ENCODE measurements at regions not wholly inside any gene's neighbourhood (a gene's known extent, or its start where the extent isn't known, plus 50 kb on each side); places are given as distances from the start of the nearest gene placed in this dataset.

DNA sequence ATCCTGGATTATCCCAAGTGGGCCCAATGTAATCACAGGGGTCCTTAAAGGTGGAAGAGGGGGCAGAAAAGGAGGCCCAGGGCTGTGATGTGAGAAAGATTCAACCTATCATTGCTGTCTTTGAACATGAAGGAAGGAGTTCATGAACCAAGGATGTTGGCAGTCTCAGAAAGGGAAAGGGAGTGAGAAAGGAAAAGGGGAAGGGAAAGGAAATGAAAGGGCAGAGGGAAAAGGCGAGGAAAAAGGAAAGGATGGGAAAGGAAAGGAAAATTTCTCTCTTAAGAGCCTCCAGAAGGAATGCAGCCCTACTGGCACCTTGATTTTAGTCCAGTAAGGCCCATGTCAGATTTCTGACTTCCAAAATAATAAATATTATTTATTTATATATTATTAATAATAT lies 687.8 kb downstream of the COL12A1 start:
- H3K9me2 ChIP-seq (ENCODE audit: low read depth, low read length) = no peaks in the 10 kb centered on the region
- no peaks in the 10 kb centered on the region for H3K4me1 ChIP-seq (ENCODE audit: insufficient read depth, low read length, severe bottlenecking)
- no peak overlapping the region for H3K9ac ChIP-seq (ENCODE audit: low read length)
- H3F3A ChIP-seq (ENCODE audit: insufficient read depth, low read length) = no peaks in the 10 kb centered on the region
- no peaks in the 10 kb centered on the region for H3K36me3 ChIP-seq (ENCODE audit: insufficient read depth, low read length)
- H2AFZ ChIP-seq (ENCODE audit: low read length) = no peak overlapping the region
- H4K20me1 ChIP-seq (ENCODE audit: insufficient read depth, low read length) = no peaks in the 10 kb centered on the region
- TF ChIP-seq, protein P1, sequence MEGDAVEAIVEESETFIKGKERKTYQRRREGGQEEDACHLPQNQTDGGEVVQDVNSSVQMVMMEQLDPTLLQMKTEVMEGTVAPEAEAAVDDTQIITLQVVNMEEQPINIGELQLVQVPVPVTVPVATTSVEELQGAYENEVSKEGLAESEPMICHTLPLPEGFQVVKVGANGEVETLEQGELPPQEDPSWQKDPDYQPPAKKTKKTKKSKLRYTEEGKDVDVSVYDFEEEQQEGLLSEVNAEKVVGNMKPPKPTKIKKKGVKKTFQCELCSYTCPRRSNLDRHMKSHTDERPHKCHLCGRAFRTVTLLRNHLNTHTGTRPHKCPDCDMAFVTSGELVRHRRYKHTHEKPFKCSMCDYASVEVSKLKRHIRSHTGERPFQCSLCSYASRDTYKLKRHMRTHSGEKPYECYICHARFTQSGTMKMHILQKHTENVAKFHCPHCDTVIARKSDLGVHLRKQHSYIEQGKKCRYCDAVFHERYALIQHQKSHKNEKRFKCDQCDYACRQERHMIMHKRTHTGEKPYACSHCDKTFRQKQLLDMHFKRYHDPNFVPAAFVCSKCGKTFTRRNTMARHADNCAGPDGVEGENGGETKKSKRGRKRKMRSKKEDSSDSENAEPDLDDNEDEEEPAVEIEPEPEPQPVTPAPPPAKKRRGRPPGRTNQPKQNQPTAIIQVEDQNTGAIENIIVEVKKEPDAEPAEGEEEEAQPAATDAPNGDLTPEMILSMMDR (IDR thresholded peaks at IDR 0.05; ENCODE audit: low read length) = no peak
- no peak for TF ChIP-seq EZH2 (IDR thresholded peaks at IDR 0.05; ENCODE audit: borderline replicate concordance, low read length)
- no peak overlapping the region for H3K4me2 ChIP-seq (ENCODE audit: low read length)
- H3K27ac ChIP-seq (ENCODE audit: low read depth, low read length, poor library complexity, severe bottlenecking) = no peak overlapping the region
- H3K4me3 ChIP-seq (ENCODE audit: low read depth, low read length, poor library complexity, severe bottlenecking) = no peak overlapping the region
- no peaks in the 10 kb centered on the region for H3K9me3 ChIP-seq (ENCODE audit: low read length)
- no peaks in the 10 kb centered on the region for H3K27me3 ChIP-seq (ENCODE audit: insufficient read depth, low read length)
- H3K79me2 ChIP-seq (ENCODE audit: insufficient read depth, low read length) = no peaks in the 10 kb centered on the region

DNA sequence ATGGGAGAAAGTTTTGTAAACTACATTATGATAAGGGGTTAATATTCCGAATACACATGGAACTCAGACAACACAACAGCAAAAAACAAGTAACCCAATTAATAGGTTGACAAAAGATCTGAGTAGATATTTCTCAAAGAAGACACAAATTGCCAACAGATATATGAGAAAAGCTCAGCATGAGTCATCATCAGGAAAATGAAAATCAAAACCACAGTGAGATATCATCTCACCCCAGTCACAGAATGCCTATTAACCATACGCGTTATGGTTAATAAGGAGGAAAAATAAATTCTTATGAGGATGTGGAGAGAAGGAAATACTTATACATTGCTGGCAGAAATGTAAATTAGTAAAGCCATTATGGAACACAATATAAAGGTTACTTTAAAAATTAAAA lies 695.0 kb downstream of the COL12A1 start:
- Histone ChIP-seq H3K36me3 (ENCODE audit: insufficient read depth, low read length) (no peaks in the 10 kb centered on the region), H3K4me1 (ENCODE audit: insufficient read depth, low read length, severe bottlenecking) (no peaks in the 10 kb centered on the region), H3K79me2 (ENCODE audit: insufficient read depth, low read length) (no peaks in the 10 kb centered on the region), H3K27me3 (ENCODE audit: insufficient read depth, low read length) (no peaks in the 10 kb centered on the region), H3K9ac (ENCODE audit: low read length) (no peak overlapping the region), H3K9me2 (ENCODE audit: low read depth, low read length) (no peaks in the 10 kb centered on the region), H4K20me1 (ENCODE audit: insufficient read depth, low read length) (no peaks in the 10 kb centered on the region), H3K4me2 (ENCODE audit: low read length) (no peak overlapping the region), H3K4me3 (ENCODE audit: low read depth, low read length, poor library complexity, severe bottlenecking) (no peak overlapping the region), H3K27ac (ENCODE audit: low read depth, low read length, poor library complexity, severe bottlenecking) (no peak overlapping the region), H3K9me3 (ENCODE audit: low read length) (peaks cover 3% of the 10 kb centered on the region; the same call in 1 of the 2 replicates), H3F3A (ENCODE audit: insufficient read depth, low read length) (no peaks in the 10 kb centered on the region), H2AFZ (ENCODE audit: low read length) (no peak overlapping the region)
- TF ChIP-seq, protein P1 (IDR thresholded peaks at IDR 0.05; ENCODE audit: low read length) = no peak
- TF ChIP-seq EZH2 (IDR thresholded peaks at IDR 0.05; ENCODE audit: borderline replicate concordance, low read length) = no peak

DNA sequence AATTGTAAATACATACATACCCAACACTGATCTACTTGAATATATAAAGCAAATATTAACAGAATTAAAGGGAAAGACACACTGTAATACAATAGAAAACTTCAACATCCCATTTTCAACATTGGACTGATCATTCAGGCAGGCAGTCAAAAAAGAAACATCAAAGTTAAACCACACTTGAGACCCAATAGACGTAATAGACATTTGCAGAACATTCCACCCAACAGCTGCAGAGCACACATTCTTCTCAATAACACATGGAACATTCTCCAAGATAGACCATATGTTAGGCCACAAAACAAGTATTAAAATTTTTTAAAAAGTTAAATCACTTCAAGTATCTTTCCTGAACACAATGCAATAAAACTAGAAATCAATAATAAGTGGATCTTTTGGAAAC lies 698.2 kb downstream of the COL12A1 start:
- peaks cover 5% of the 10 kb centered on the region; the same call in 1 of the 2 replicates for H3K9me3 ChIP-seq (ENCODE audit: low read length)
- no peaks in the 10 kb centered on the region for H3K9me2 ChIP-seq (ENCODE audit: low read depth, low read length)
- H3K79me2 ChIP-seq (ENCODE audit: insufficient read depth, low read length) = no peaks in the 10 kb centered on the region
- no peaks in the 10 kb centered on the region for H3K27me3 ChIP-seq (ENCODE audit: insufficient read depth, low read length)
- no peak overlapping the region for H3K4me3 ChIP-seq (ENCODE audit: low read depth, low read length, poor library complexity, severe bottlenecking)
- TF ChIP-seq, protein P1 (IDR thresholded peaks at IDR 0.05; ENCODE audit: low read length) = no peak
- TF ChIP-seq EZH2 (IDR thresholded peaks at IDR 0.05; ENCODE audit: borderline replicate concordance, low read length) = no peak
- H3K27ac ChIP-seq (ENCODE audit: low read depth, low read length, poor library complexity, severe bottlenecking) = no peak overlapping the region
- H3K36me3 ChIP-seq (ENCODE audit: insufficient read depth, low read length) = no peaks in the 10 kb centered on the region
- no peaks in the 10 kb centered on the region for H3K4me1 ChIP-seq (ENCODE audit: insufficient read depth, low read length, severe bottlenecking)
- no peak overlapping the region for H3K4me2 ChIP-seq (ENCODE audit: low read length)
- no peak overlapping the region for H2AFZ ChIP-seq (ENCODE audit: low read length)
- no peaks in the 10 kb centered on the region for H4K20me1 ChIP-seq (ENCODE audit: insufficient read depth, low read length)
- no peaks in the 10 kb centered on the region for H3F3A ChIP-seq (ENCODE audit: insufficient read depth, low read length)
- no peak overlapping the region for H3K9ac ChIP-seq (ENCODE audit: low read length)
